Keratinocyte (primary cell): ENCODE measurements at regions not wholly inside any gene's neighbourhood (a gene's known extent, or its start where the extent isn't known, plus 50 kb on each side); places are given as distances from the start of the nearest gene placed in this dataset.

Source experiments
- DNase-seq: peaks from one replicate; pipeline ENCODE4 v3.0.0-alpha.2; 2011; ENCODE audit warnings: low read depth, missing footprints, low spot score
- FAIRE-seq: peaks from 2 replicates; lab custom pipeline; 2011; peaks lifted over from hg19 to GRCh38; lab: Jason Lieb, UNC
- H2AFZ ChIP-seq: 2 replicates; pipeline ENCODE4 v1.6.0; 2012; ENCODE audit warnings: low read length, control low read depth, inconsistent platforms; ENCODE audit not compliant: control insufficient read depth
- H3K27ac ChIP-seq: 2 replicates; pipeline ENCODE4 v1.5.1; 2011; ENCODE audit warnings: low read length; ENCODE audit not compliant: control insufficient read depth, insufficient read depth
- H3K27me3 ChIP-seq: 3 replicates; pipeline ENCODE4 v1.6.0; 2011; ENCODE audit warnings: low read length; ENCODE audit not compliant: control insufficient read depth, insufficient read depth; ENCODE audit errors: extremely low read depth
- H3K36me3 ChIP-seq, 2 experiments: 2 replicates in 1 of 2; 3 replicates in 1 of 2; pipeline ENCODE4 v1.5.1; 2011; ENCODE audit warnings: low read length in 2 of 2, mild to moderate bottlenecking in 1 of 2; ENCODE audit not compliant: control insufficient read depth in 2 of 2, insufficient read depth in 2 of 2; ENCODE audit errors: extremely low read depth in 1 of 2
- H3K4me1 ChIP-seq: 3 replicates; pipeline ENCODE4 v1.5.1; 2011; ENCODE audit warnings: low read length; ENCODE audit not compliant: control insufficient read depth, insufficient read depth; ENCODE audit errors: extremely low read depth
- H3K4me2 ChIP-seq: 3 replicates; pipeline ENCODE4 v1.6.0; 2011; ENCODE audit warnings: low read depth, low read length; ENCODE audit not compliant: control insufficient read depth, insufficient read depth; ENCODE audit errors: extremely low read depth
- H3K4me3 ChIP-seq, 3 experiments: fragments of 200-600 bp in 1 of 3; sonication (generic) in 1 of 3; 2 replicates in 2 of 3; 3 replicates in 1 of 3; pipeline ENCODE4 v1.5.1; 2011 to 2016; ENCODE audit warnings: low read length in 3 of 3, mild to moderate bottlenecking in 3 of 3, control low read depth in 2 of 3, inconsistent platforms in 1 of 3, low read depth in 1 of 3, mixed read lengths in 1 of 3, mixed run types in 1 of 3, moderate library complexity in 1 of 3; ENCODE audit not compliant: control insufficient read depth in 2 of 3, insufficient read depth in 2 of 3; ENCODE audit errors: extremely low read depth in 1 of 3
- H3K79me2 ChIP-seq: 2 replicates; pipeline ENCODE4 v1.6.0; 2012; ENCODE audit warnings: low read length; ENCODE audit not compliant: control insufficient read depth, insufficient read depth
- H3K9ac ChIP-seq: 3 replicates; pipeline ENCODE4 v1.6.0; 2011; ENCODE audit warnings: low read length; ENCODE audit not compliant: control insufficient read depth, insufficient read depth; ENCODE audit errors: extremely low read depth
- H3K9me1 ChIP-seq: 3 replicates; pipeline ENCODE4 v1.6.0; 2011; ENCODE audit warnings: low read length; ENCODE audit not compliant: control insufficient read depth, insufficient read depth; ENCODE audit errors: extremely low read depth
- H3K9me3 ChIP-seq: 2 replicates; pipeline ENCODE4 v1.5.1; 2012; ENCODE audit warnings: low read depth, low read length; ENCODE audit not compliant: control insufficient read depth
- H4K20me1 ChIP-seq: 3 replicates; pipeline ENCODE4 v1.6.0; 2011; ENCODE audit warnings: low read length; ENCODE audit not compliant: control insufficient read depth, insufficient read depth; ENCODE audit errors: extremely low read depth
- CTCF ChIP-seq, 3 experiments: IDR thresholded peaks in 1 of 3; conservative IDR thresholded peaks in 1 of 3; optimal IDR thresholded peaks in 1 of 3; 2 replicates in 2 of 3; 3 replicates in 1 of 3; pipeline versions ENCODE3 to v1.5.1; 2011; ENCODE audit warnings: low read length in 3 of 3, mild to moderate bottlenecking in 3 of 3, moderate library complexity in 2 of 3, control low read depth in 1 of 3, inconsistent platforms in 1 of 3; ENCODE audit not compliant: insufficient read depth in 2 of 3; ENCODE audit errors: extremely low read depth in 1 of 3
- EZH2 ChIP-seq: IDR thresholded peaks from one replicate; pipeline ENCODE4 v1.6.1; 2012; ENCODE audit warnings: inconsistent platforms, mild to moderate bottlenecking, low read length, moderate library complexity
- dilution Hi-C: fragments of 300-500 bp; cut with MboI; formaldehyde crosslinking; loops from one replicate; pipeline ENCODE4 v1.7.0; 2020; ENCODE audit warnings: low sequenced_read_pairs; ENCODE audit not compliant: extremely low pct_ligation_motif_present

- DNase-seq (no peak), FAIRE-seq (no peak)
- TF ChIP-seq EZH2 = no peak
- no peak for TF ChIP-seq CTCF (optimal IDR thresholded peaks at IDR 0.05 in 1 of 3, IDR thresholded peaks at IDR 0.05 in 1 of 3, conservative IDR thresholded peaks at IDR 0.05 in 1 of 3; ENCODE audit: extremely low read depth in 1 of 3, insufficient read depth in 2 of 3, low read length in 3 of 3)
- Histone ChIP-seq H3K4me2 (no peak overlapping the region), H3K4me1 (peaks cover 10% of the 10 kb centered on the region), H2AFZ (no peak overlapping the region), H3K27ac (no peak overlapping the region), H3K9ac (no peak overlapping the region), H4K20me1 (no peaks in the 10 kb centered on the region), H3K36me3 (no peaks in the 10 kb centered on the region), H3K9me3 (no peaks in the 10 kb centered on the region), H3K27me3 (no peaks in the 10 kb centered on the region), H3K9me1 (no peaks in the 10 kb centered on the region), H3K4me3 (no peak overlapping the region), H3K79me2 (no peaks in the 10 kb centered on the region)
- dilution Hi-C loops = no loop called here
These were observed 144.6 kb upstream of the RAI14 start for GRCh38 chr5:34511481-34511880.

GRCh38 chr5:34511915-34512314 lies 144.2 kb upstream of the RAI14 start:
- H3K9ac ChIP-seq = no peak overlapping the region
- H4K20me1 ChIP-seq = no peaks in the 10 kb centered on the region
- H3K4me2 ChIP-seq = peak overlapping the region; percentile 17
- TF ChIP-seq CTCF (optimal IDR thresholded peaks at IDR 0.05 in 1 of 3, IDR thresholded peaks at IDR 0.05 in 1 of 3, conservative IDR thresholded peaks at IDR 0.05 in 1 of 3; ENCODE audit: extremely low read depth in 1 of 3, insufficient read depth in 2 of 3, low read length in 3 of 3) = no peak
- no peak for TF ChIP-seq EZH2
- DNase-seq = no peak
- dilution Hi-C loops = no loop called here
- no peaks in the 10 kb centered on the region for H3K27me3 ChIP-seq
- H3K79me2 ChIP-seq = no peaks in the 10 kb centered on the region
- H3K36me3 ChIP-seq = no peaks in the 10 kb centered on the region
- H3K4me3 ChIP-seq = no peak overlapping the region
- H3K27ac ChIP-seq = no peak overlapping the region
- H2AFZ ChIP-seq = peak overlapping the region; percentile 84
- H3K9me3 ChIP-seq = no peaks in the 10 kb centered on the region
- peaks cover 10% of the 10 kb centered on the region for H3K4me1 ChIP-seq
- no peaks in the 10 kb centered on the region for H3K9me1 ChIP-seq
- FAIRE-seq = peak; percentile 29
